Subcutaneous abdominal adipose tissue (tissue), 5 donors: ENCODE measurements at regions not wholly inside any gene's neighbourhood (a gene's known extent, or its start where the extent isn't known, plus 50 kb on each side); places are given as distances from the start of the nearest gene placed in this dataset.
"Not testable (repeated sequence)": the region's sequence is repeated elsewhere in the genome, so short reads cannot be mapped to it uniquely, and the experiment has no call there.

Experiments used
- H3K27ac ChIP-seq: one replicate; pipeline ENCODE4 v1.7.0; 2013; ENCODE audit warnings: low read depth, mild to moderate bottlenecking, inconsistent platforms, low read length, moderate library complexity
- H3K27me3 ChIP-seq, 5 donors: one replicate each; pipeline ENCODE4 v1.7.0; 2013; ENCODE audit warnings: low read length in 5 of 5, inconsistent platforms in 1 of 5; ENCODE audit not compliant: control insufficient read depth in 5 of 5, insufficient read depth in 4 of 5
- H3K36me3 ChIP-seq, 5 donors: one replicate each; pipeline ENCODE4 v1.7.0; 2013; ENCODE audit warnings: low read length in 5 of 5; ENCODE audit not compliant: control insufficient read depth in 5 of 5, insufficient read depth in 5 of 5
- H3K4me1 ChIP-seq, 5 donors: one replicate each; pipeline ENCODE4 v1.7.0; 2013; ENCODE audit warnings: low read length in 5 of 5, mild to moderate bottlenecking in 3 of 5, moderate library complexity in 1 of 5; ENCODE audit not compliant: control insufficient read depth in 5 of 5, insufficient read depth in 5 of 5
- H3K4me3 ChIP-seq, 5 donors: one replicate each; pipeline ENCODE4 v1.7.0; 2013; ENCODE audit warnings: low read length in 5 of 5, low read depth in 1 of 5
- H3K9ac ChIP-seq, 5 donors: one replicate each; pipeline ENCODE4 v1.7.0; 2013; ENCODE audit warnings: low read length in 5 of 5, mild to moderate bottlenecking in 4 of 5, moderate library complexity in 3 of 5
- H3K9me3 ChIP-seq, 5 donors: one replicate each; pipeline ENCODE4 v1.7.0; 2013; ENCODE audit warnings: low read length in 5 of 5; ENCODE audit not compliant: control insufficient read depth in 5 of 5
- donor health status: healthy.
- donor health status: healthy.
- donor health status: healthy.
- donor health status: healthy.
- donor health status: healthy.

DNA sequence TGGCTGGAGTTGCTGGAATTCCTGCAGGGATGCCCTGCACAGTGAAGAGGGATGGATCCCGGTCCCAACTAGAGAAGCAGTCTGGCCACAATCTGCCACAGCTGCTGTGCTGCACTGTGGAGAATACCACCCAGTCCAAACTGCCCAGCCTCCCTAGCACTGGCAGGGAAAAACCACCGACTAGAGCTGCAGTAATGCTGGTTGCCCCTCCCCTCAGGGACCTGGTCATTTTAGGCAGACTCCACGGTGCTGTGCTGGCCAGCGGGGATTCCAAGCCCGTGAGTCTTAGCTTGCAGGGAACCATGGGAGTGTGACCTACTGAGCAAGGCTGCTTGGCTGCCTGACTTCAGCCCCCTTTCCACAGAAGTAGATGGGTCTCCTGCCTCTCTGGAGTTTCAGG is 478.0 kb upstream of the ATP11B start:
- H3K4me1 ChIP-seq = no peaks in the 10 kb centered on the region
- H3K9ac ChIP-seq = no peak overlapping the region
- H3K36me3 ChIP-seq = no peaks in the 10 kb centered on the region
- peaks cover 0 to 17% (median 12%) of the 10 kb centered on the region in 5 donors for H3K9me3 ChIP-seq
- no peak overlapping the region for H3K27ac ChIP-seq
- no peak overlapping the region for H3K4me3 ChIP-seq
- no peaks in the 10 kb centered on the region for H3K27me3 ChIP-seq

DNA sequence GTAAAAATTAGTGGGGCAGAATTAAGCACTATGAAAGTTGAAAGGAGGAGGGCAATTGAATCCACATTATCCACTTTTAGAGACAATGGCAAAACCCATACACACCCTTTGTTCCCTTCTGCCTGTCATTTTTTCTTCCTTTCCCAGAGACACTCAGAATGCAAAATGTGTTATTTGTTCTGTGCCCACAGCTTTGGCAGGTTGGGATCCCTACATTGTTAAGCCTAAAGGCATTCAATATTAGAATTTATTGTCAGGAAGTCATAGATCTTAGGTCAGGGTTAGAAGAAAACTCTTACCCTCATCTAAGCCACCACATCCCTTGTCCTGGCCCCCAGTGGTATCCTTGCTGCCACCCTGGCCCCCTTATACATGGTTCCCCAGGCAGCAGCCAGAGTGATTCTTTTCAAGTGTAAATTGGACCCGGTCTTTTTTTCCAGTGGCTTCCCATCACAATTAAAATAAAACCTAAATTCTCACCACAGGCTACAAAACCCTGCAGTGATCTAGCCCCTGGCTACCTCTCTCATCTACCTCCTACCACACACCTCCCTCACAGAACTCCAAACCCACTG is 470.1 kb upstream of the ATP11B start:
- Histone ChIP-seq H3K27me3 (peaks cover 0 to 3% (median 0%) of the 10 kb centered on the region in 5 donors), H3K9ac (no peak overlapping the region), H3K4me3 (no peak overlapping the region), H3K4me1 (no peaks in the 10 kb centered on the region), H3K27ac (no peak overlapping the region), H3K36me3 (no peaks in the 10 kb centered on the region), H3K9me3 (peaks cover 0 to 16% (median 4%) of the 10 kb centered on the region in 5 donors)

DNA sequence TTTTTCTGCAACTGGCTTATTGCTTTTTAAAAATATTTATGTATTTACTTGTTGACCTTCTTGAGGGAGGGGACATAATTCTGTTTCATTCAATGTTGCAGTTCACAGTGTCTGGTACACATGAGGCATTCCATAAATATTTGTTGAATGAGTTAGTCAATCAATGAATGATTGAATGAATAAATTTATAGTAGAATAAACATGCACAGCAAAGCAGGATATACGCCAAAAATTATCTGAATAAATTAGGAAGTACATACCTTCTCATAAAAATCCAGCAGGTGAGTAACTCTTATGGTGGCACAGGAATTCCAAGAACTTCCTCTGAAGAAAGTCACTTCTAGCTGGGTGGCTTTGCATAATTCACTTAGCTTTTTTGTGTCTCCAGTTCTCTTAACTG is 469.4 kb upstream of the ATP11B start:
- H3K9ac ChIP-seq = no peak overlapping the region
- H3K27me3 ChIP-seq = peaks cover 0 to 3% (median 0%) of the 10 kb centered on the region in 5 donors
- peaks cover 0 to 16% (median 4%) of the 10 kb centered on the region in 5 donors for H3K9me3 ChIP-seq
- no peak overlapping the region for H3K4me3 ChIP-seq
- no peak overlapping the region for H3K27ac ChIP-seq
- no peaks in the 10 kb centered on the region for H3K4me1 ChIP-seq
- H3K36me3 ChIP-seq = no peaks in the 10 kb centered on the region

DNA sequence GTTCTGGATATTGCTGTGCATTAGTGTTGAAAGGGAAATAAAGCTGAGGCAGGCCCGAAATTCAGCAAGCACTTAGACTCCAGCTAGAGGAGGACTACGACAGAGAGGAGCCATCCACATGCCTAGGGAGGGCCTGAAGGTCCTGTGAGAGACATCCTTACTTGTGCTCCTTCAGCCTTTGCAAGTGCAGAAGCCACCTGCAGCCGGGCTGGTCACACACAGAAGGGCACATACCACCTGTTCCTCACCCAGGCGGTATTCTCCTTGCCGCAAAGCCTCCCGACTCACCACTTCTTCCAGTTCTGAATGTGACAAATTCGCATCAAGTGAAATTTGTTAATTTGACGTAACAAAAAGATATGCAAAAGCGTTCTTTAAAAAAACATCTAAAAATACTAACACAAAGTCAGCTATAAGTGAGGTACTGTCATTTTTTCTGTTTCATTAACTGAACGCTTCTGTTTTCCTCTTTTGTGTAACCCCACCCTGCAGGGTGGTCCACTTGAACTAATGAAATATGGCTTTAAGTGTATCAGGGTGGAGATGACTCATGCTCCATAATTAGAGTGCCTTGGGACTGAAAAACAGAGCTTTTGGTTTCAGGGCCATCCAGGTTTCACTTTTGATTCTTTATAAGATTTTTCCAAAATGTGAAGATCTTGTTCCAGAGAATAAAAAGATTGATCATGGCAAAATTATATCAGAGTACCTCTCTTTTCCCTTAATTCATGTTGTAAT is 467.9 kb upstream of the ATP11B start:
- peaks cover 0 to 3% (median 0%) of the 10 kb centered on the region in 5 donors for H3K27me3 ChIP-seq
- H3K9me3 ChIP-seq = peaks cover 0 to 7% (median 0%) of the 10 kb centered on the region in 5 donors
- no peaks in the 10 kb centered on the region for H3K4me1 ChIP-seq
- no peaks in the 10 kb centered on the region for H3K36me3 ChIP-seq
- no peak overlapping the region for H3K4me3 ChIP-seq
- no peak overlapping the region for H3K9ac ChIP-seq
- no peak overlapping the region for H3K27ac ChIP-seq

DNA sequence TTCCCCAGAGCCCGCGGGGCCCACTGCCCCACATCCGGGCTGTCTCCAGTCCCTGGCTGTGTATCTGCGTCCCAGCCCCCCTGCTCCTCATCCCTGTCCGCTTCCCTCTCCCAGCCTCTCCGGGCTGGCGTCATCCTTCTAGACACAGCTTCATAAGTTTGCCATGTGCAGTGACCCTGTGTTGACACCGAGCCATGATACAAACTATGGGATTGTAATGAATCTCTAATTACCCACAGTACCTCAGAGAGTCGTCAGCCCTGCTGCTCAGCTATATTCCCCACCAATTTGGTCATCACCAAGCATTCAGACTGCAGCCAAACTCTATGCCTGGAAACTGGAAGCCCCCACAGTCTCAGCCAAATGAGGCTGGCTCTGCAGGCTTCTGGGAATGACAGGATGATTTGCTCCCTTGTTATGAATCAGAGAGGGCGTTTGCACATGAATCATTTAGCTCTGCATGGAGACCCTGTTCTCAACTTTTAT is 466.1 kb upstream of the ATP11B start:
- peaks cover 0 to 5% (median 2%) of the 10 kb centered on the region in 5 donors for H3K4me1 ChIP-seq
- no peak overlapping the region for H3K9ac ChIP-seq
- H3K4me3 ChIP-seq = no peak overlapping the region
- no peaks in the 10 kb centered on the region for H3K36me3 ChIP-seq
- peaks cover 0 to 3% (median 0%) of the 10 kb centered on the region in 5 donors for H3K27me3 ChIP-seq
- no peak overlapping the region for H3K27ac ChIP-seq
- peaks cover 0 to 2% (median 0%) of the 10 kb centered on the region in 5 donors for H3K9me3 ChIP-seq

DNA sequence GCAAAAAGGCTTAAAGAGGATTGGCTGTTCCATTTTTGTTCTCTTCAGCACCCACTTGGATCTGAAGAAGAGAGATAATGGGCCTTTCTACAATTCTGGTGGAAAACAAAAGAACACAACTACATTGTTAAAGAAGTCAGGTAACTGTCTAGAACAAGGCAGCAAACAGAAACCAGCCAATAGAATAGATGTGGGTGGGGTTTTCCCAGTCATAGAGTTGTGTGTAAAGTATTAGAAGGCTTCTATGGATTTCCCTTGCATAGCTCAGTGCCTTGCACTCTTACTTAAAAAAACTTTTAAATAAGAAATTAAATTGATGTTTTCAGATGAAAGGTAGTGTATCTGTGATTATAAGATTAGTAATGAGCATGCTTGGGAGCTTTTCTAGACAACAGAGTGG is 462.7 kb upstream of the ATP11B start:
- H3K4me3 ChIP-seq = no peak overlapping the region
- no peak overlapping the region for H3K9ac ChIP-seq
- H3K36me3 ChIP-seq = no peaks in the 10 kb centered on the region
- peaks cover 0 to 3% (median 0%) of the 10 kb centered on the region in 5 donors for H3K27me3 ChIP-seq
- H3K27ac ChIP-seq = no peak overlapping the region
- peaks cover 0 to 4% (median 0%) of the 10 kb centered on the region in 5 donors for H3K9me3 ChIP-seq
- peaks cover 0 to 5% (median 2%) of the 10 kb centered on the region in 5 donors for H3K4me1 ChIP-seq

DNA sequence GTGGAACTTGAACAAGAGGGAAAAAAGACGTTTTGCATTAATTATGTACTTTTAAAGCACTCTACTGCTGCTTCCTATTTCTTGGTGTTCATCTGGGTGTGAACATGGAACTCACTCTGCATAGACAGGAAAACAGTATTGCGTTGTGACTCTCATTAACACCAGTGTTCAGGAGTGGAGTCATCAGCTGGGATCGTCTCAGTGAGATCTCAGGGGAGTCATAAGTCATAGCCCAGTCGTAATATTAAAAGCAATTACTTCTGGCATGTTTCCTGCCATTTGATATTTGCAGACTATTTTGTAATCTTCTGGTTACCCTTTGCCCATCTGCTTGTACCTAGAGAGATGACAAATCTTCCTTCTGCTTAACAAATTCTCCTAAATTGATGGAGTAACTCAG is 462.0 kb upstream of the ATP11B start:
- no peaks in the 10 kb centered on the region for H3K36me3 ChIP-seq
- peaks cover 0 to 4% (median 0%) of the 10 kb centered on the region in 5 donors for H3K9me3 ChIP-seq
- H3K9ac ChIP-seq = no peak overlapping the region
- no peak overlapping the region for H3K27ac ChIP-seq
- H3K4me3 ChIP-seq = no peak overlapping the region
- H3K27me3 ChIP-seq = peaks cover 0 to 3% (median 0%) of the 10 kb centered on the region in 5 donors
- peaks cover 0 to 5% (median 2%) of the 10 kb centered on the region in 5 donors for H3K4me1 ChIP-seq

DNA sequence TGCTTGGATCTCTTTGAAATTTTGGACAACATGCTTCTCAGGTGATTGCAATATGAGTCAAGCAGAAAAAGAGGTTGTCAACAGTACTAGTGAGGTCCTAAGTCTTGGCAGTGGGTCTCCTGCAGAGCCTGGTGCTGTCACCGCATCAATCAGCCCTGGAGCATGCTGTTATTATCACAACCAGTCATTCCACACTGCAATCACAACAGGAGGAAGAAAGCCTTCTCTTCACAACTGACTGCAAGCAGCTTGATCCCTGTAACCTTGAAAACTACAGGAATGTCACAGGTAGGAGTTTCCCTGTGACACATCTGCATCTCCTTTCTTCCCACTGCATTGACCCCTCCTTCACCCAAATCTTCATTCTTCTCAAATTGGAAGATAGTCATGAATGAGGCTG is 451.1 kb upstream of the ATP11B start:
- Histone ChIP-seq H3K4me1 (no peaks in the 10 kb centered on the region), H3K36me3 (no peaks in the 10 kb centered on the region), H3K9ac (no peak overlapping the region), H3K27ac (no peak overlapping the region), H3K9me3 (no peaks in the 10 kb centered on the region), H3K27me3 (no peaks in the 10 kb centered on the region), H3K4me3 (no peak overlapping the region)

DNA sequence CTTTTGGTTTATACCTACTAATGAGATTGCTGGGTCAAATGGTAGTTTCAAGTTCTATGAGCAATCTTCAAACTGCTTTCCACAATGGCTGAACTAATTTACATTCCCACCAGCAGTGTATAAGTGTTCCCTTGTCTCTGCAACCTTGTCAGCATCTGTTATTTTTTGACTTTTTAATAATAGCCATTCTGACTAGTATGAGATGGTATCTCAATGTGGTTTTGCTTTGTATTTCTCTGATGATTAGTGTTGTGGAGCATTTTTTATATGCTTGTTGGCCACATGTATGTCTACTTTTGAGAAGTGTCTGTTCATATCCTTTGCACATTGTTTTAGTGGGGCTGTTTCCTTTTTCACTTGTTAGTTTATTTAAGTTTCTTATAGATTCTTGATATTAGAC is 449.3 kb upstream of the ATP11B start:
- H3K9me3 ChIP-seq, H3K4me1 ChIP-seq, H3K27me3 ChIP-seq, H3K27ac ChIP-seq, H3K9ac ChIP-seq, H3K36me3 ChIP-seq, H3K4me3 ChIP-seq: not testable (repeated sequence)

DNA sequence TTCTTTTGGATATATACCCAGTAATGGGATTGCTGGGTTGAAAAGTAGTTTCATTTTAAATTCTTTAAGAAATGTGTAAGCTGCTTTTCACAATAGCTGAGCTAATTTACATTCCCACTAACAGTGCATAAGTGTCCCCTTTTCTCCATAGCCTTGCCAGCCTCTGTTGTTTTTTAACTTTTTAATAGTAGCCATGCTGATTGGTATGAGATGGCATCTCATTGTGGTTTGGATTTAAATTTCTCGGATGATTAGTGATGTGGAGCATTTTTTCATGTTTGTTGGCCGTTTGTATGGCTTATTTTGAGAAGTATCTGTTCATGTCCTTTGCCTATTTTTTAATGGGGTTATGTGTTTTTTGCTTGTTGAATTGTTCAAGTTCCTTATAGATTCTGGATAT is 444.3 kb upstream of the ATP11B start:
- Histone ChIP-seq H3K9me3 (no peaks in the 10 kb centered on the region), H3K9ac (no peak overlapping the region), H3K36me3 (no peaks in the 10 kb centered on the region), H3K27me3 (no peaks in the 10 kb centered on the region), H3K4me3 (no peak overlapping the region), H3K4me1 (no peaks in the 10 kb centered on the region), H3K27ac (no peak overlapping the region)
